GM18870 (cell line): ENCODE measurements at regions not wholly inside any gene's neighbourhood (a gene's known extent, or its start where the extent isn't known, plus 50 kb on each side); places are given as distances from the start of the nearest gene placed in this dataset.

Experiments
- ATAC-seq: cut with Tn5 transposase; IDR thresholded peaks from one replicate; pipeline ENCODE4 v1.9.1; 2021; ENCODE audit warnings: moderate library complexity; ENCODE audit not compliant: unreplicated experiment

DNA sequence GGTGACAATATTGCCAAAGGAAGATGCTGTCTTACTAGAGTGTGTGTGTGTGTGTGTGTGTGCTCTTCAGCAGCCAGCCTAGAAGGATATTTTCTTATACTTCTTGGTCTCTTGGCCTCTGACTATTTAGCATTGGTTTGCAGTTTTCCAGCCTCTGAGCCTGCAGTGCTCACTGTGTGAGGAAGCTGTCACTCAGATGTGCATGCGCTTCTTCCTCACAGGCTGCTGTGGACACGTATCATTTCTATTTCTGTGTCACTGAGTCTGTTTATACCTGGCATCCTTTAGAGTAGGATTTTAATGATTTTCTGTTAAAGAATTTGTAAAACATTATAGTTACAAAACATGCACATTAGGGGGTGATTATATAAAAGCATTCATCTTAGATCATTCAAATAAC, 83.3 kb downstream of the ALDH8A1 start:
- no peak for ATAC-seq

DNA sequence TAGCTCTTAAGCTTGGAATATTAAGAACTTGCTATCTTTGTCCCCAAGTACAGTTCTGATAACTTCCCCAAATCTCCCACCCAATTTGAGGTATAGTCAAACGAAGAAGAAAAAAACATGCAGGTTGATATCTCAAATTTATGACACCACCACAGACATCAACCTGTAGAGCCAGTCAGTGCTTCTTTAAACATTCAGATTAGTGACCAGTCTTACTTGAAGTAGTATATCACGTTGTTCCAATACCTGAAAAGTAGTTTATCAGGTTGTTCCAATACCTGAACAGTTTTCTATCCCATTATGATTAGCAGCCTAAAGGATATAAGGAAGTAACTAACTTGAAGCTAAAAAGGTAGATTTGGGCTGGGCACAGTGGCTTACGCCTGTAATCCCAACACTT, 85.3 kb downstream of the ALDH8A1 start:
- ATAC-seq = no peak

DNA sequence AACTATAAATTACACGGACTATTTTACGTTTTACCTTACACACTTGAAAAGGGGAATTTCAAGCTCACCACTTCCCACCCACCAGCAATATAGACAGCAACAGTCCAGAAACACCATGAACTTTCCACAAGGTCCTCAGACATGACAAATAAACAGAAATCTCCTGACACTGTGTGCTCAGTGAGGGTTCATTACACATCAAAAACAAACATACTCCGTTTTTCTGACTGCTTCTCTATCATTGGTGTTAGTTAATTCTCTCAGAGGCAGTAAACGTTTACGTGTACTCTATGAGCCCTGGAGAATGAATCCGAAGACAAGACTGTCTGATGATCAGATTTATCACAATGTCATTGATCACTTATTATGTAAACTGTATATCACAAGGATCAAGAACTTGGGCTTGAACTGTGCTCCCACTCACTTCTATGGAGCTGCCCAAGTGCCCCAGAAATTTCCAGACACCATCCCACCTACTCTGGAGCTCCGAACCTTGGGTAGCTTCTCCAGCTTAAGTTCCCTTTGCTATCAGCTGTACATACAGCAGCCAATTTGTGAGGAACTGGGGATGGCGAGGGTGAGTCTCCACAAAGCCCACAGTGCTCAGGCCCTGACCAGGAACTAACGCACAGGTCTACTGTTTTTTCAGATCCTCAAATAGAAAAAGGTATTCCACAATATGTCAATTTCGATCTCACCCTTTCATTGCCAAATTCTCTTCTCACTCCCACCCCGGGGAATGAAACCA, 86.0 kb downstream of the ALDH8A1 start:
- ATAC-seq = no peak

DNA sequence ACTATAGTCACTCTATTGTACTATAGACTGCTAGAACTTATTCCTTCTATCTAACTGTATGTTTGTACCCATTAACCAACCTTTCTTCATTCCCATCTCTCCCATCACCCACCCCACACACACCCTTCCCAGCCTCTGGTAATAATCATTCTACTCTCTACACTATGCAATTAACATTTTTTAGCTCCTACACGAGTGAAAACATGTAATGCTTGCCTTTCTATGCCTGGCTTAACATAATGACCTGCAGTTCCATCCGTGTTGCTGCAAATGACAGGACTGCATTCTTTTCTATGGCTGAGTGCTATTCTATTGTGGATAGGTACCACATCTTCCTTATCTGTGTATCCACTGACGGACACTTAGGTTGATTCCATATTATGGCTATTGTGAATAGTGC, 95.5 kb downstream of the ALDH8A1 start:
- no peak for ATAC-seq

DNA sequence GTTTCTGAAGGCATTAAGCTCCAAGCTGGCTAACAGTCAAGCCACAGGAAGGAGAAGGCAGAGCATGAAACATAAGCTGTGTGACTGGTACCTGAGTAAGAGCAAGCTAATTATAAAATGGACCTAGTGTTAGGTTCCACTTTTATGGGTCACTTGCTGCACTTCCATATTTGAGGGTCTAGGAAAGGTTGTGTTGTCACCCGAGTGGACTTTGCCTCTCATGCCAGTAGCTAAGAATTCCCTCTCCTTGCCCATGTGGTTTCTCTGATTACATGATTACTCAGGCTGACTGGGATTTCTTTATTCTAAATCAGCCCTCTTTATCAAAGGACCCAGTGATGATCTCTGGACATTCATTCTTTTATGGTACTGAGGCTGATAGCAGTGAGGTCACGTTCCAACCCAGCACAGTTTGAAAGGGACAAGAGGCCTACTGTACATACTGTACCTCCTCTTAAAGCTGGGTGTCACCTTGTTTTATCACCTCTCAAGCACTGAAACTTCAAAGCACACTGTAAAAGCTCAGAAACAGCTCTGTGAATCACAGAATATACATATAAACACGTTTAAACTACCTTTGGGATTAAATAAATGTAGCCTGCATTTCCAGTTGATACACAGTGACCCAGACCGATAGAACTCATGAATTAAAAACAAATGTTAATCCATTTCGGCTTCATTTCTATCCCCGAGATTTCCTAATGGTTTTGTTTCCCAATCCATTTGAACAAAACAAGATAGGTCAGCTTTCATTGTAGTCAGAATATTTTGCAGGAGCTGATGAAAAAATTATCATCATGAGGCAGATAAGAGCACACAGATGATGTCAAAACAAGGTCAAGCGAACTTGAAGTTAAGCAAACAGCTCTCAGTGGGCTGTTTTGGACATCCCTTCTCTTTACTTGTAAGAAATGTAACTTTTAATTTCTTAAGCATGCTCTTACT, 96.5 kb downstream of the ALDH8A1 start:
- ATAC-seq = no peak

DNA sequence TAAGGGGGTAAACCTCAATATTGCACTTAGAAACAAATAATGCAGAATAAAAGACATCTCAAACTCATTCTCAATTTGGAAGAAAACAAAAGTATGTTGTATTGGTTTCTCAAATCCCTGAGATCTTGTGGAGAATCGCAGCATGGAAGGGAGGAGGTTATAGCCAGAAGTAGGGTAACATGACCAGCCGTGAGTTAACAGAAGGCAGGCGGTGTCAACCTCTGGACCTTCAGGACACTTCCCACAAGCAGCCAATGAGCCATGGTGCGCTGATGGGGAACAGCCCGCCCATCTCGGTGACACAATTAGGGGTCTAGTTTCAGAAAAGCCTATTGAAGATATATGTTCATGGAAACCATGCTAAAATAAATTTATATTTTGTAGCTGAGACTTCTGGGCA, 98.4 kb downstream of the ALDH8A1 start:
- ATAC-seq = no peak

DNA sequence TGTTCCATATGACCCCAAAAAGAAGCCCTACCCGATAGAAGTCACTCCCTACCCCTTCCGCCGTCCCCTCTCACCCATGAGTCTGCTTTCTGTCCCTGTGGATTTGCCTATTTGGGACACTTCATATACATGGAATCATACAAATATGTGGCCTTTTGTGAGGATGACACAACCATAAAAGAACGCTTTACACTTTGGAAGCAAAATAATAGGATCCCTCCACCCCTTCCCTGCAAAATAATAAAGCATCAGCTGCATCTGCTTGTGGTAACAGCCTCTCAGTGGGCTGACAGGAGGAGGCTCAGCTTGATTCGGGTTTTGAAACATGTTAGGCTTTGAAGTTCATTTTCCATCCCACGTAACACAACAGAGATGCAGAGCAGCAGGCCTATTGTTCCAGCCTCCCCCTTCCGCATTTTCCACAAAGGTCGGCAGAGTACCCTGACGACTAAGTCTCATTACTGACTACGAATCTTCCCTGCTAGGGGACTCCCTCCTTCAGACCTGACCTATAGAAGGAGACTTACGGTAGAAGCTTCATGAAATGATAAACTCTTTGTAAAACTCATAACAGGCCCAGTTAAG, 99.1 kb downstream of the ALDH8A1 start:
- ATAC-seq = no peak

DNA sequence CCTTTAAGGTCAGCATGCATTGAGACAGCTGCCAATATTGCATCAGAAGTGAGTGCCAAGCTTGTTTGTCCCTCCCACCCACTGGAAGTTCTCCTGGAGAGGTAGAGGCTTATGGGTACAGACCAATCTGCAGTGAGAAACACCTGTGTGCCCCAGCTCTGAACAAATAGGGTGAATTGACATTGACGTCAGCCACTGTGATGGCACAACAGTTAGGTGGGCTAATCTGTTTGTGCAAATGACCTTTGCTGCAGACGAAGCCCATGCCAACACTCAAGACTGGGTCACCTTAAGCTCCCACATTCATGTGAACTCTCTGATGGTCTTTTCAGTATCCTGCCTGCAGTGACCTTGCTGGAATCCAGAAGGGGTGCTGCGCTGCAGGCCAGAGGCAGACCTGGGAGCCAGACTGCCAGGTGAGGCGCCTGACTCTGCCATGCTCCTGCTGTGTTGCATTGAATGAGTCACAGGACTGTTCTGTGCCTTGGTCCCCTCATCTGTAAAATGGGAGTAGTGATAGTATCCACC, 99.9 kb downstream of the ALDH8A1 start:
- ATAC-seq = no peak

DNA sequence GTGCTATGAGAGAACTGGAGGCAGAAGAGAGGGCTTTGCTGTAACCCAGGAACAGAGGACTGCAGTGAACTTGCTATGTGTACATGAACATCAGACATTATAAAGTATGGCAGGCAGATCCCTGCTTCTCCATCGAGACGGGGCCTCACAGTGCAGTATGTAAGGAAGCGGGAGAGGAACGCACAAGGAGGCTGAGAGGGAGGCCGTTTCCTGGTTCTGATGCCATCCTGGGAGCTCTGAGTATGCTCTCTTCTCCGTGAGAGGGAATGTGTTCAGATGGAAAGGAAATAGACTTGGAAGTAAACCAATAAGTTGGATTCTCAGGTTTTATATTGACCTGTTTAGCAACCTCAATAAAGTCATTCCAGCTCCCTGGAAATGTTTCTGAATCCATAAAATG, 101.8 kb downstream of the ALDH8A1 start:
- no peak for ATAC-seq

DNA sequence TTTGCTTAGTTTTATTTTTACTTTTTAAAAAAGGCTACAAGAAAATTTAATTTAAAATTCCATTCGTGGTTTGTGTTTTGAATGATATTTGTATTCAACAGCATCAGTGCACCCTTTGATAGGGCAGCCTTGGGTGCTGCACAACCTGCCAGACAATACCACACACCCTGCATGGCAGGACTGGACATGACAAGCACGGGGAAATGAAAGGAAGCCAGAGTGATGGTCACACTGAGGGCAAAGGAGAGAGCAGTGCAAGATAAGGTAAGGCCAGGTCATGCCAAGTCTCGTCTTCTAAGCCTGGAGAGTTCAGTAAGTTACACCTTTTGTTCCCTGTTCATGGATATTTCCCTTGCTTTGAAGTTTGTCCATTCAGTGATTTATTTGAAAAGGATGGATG, 103.0 kb downstream of the ALDH8A1 start:
- no peak for ATAC-seq

DNA sequence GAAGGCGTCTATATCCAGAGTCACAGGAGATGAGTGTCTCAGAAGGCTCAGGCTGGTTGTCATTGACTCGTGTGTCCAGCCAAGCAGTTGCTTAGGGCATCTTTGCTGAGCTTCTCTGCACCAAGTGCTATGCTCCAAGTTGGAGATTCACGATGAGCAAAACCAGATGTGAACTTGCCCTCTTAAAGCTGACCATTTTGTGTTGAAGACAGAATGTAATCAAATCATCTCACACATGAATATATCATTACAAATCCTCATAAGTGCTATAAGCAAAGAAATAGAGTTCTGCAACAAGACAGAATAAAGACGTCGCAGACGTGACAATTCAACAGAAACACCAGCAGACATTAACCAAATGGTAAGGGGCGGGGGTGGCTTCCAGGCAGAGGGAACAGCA, 103.9 kb downstream of the ALDH8A1 start:
- ATAC-seq = no peak

DNA sequence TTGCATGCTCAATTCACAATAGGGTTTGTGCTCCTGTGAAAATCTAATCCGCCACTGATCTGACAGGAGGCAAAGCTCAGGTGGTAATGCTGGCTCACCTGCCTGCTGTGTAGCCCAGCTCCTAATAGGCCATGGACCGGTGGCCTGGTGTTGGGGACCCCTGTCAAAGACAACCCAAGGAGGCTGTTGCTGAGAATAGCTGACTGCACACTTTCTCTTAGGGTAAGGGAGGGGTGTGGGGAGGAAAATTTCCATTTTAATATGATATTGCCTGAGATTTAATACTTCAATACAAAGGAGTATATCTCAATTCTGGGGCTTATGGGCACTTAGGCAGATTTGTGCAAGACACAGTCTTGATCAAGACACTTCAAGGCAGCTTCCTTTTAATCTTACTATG, 105.8 kb downstream of the ALDH8A1 start:
- ATAC-seq = no peak

DNA sequence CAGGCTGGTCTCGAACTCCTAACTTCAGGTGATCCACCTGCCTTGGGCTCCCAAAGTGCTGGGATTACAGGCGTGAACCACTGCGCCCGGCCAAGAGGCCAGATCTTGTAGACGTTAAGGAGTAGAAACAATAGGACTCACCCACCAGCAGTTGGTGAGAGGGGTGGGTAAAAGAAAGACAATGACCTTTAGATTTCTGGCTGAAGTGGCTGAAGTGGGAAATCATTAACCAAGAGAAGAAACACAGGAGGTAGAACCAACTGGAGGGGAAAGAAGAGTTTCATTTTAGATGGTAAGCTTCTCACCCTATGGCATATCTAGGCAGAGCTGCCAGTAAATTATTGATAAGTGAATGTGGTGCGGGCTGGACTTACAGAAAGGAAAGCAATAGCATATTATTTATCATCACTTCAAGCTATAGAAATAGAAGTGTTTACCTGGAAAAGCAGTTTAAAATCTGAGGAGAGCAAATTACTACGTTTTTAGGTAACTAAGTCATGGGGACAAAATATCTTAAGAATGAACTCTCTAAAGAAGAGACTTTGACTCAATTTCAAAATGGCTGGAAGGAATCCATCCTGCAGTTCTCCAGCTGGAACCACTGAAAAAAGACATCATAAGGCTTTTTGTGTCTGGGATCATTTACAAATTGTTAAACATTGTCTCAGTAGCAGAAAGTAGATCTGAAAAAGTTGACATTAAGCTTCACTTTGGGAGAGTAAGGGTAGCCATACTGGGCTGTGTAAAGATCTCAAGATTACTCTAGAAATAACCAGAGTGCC, 109.6 kb downstream of the ALDH8A1 start:
- peak; percentile 83 for ATAC-seq

DNA sequence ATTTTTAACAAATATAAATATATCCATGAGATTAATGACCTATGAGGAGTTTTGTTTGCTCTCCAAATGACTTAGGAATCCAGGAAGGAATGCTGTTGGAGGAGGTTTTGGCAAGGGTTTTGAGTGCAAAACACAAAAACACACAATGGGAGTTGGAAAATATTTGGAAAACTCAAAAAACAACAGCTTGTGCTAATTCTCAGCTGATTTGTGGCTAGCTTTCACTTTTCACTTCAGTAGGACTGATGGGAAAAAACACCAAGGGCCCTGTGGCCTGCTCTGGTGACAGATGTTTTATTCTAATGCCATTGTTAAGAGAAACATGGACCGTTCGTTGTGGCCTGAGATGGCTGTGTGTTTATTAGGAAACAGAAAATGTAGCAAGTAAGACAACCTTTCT, 113.9 kb downstream of the ALDH8A1 start:
- ATAC-seq = no peak

DNA sequence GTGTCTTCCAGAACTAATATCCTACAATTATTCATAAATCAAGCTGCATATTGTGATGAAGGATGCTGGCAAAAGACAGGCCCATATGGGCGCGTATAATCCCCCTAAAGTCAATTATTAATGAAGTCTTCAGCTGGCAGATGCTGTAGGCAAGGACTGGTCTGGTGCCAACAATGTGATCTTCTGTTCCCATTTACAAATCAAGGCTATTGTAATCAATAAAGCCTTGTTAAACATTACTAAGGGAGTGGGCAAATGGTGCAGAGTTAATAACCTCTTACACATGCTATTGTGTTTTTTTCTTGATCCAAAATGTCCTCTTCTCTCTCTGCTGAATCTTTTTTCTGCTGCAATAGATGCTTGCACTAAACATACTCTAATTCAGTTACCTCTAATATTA, 119.0 kb downstream of the ALDH8A1 start:
- ATAC-seq = no peak

DNA sequence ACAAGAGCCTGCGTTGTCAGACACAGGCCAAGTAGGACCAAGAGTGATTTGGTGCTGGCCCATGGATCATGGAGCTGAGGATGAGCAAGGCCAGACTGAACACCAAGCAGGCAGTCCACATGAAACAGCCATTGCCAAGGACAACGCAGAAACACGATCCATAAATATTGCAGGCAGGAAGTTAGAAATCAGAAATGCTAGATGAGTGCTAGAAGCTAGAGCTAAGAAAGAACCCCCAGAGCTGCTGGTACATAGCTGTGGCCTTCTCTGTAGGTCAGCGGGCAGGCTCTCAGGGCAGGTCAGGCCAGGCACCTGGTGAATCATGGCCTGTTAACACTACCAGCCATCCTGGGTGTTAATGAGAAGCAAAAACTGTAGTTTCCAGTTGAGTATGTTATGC, 119.7 kb downstream of the ALDH8A1 start:
- no peak for ATAC-seq

DNA sequence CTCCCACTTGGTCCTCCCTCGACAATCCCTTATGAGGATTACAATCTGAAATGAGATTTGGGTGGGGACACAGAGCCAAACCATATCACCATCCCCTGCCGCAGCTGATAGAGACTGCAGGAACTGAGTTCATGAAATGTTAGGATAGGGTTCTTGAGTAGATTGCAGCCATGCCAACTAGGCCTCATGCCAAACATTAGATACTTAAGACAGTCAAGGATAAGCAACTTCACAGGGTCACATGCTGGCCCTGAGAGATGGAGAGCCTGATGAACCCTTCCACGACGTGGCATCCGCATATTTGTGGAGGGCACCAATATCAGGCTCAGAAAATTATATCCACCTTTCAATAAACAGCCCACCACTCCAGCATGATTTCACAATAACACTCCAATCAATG, 121.3 kb downstream of the ALDH8A1 start:
- no peak for ATAC-seq

DNA sequence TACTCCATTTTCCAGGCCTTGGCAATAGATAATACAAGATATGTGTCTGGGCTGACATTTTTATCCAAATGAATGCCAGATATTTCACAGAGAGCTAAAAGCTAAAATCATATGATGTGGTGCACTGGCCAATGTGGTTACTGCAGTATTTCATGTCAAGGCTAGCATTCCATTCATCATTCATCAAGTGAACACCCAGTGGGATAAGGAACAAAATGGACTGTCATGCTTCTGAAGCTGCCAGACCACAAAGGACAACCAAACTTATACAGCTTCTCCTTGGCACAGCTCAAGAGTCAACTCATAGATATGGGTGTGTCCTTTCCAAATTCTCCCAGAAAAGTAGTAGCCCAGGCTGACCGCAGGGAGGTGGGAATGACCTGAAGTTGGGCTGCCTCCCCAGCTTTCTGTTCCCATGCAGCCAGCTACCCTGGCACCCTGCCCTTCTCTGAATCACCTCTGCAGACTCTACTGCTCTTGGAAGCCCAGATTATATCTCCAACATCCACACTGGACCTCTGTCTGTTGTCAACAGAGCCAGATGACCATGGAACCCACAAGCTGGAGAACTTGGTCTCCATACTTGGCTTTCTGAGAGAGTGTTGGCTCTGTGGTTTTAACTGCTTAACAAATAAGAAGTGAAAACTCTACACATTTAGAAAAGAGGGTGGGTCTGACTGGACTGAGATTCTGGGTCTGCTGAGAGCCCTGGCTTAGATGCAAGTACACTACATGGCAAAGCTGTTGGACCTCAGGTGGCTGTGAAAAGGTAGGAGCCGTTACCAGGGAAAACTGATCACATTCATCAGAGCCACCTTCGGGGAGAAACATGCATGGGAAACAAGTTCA, 122.8 kb downstream of the ALDH8A1 start:
- ATAC-seq = no peak

DNA sequence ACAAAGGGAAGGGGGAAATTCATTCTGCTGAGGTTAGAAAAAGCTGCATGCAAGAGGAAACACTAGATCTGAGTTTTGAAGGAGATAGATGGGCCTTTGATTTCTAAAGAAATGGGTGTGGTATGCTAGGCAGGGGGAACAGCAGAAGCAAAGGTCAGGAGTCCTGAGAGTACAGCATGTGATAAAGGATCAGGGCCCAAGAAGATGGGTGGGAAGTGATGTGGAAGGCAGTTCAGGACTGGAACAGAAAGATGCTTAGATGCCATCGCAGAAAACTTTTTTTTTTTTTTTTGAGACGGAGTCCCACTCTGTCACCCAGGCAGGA, 126.2 kb downstream of the ALDH8A1 start:
- ATAC-seq = no peak
